Suppressor macrophage treated with lipopolysaccharide for 4 hours (primary cell): ENCODE measurements at regions not wholly inside any gene's neighbourhood (a gene's known extent, or its start where the extent isn't known, plus 50 kb on each side); places are given as distances from the start of the nearest gene placed in this dataset.
"Not testable (repeated sequence)": the region's sequence is repeated elsewhere in the genome, so short reads cannot be mapped to it uniquely, and the experiment has no call there.

ENCODE experiments used
- DNase-seq: peaks from one replicate; pipeline ENCODE4 v3.0.0-alpha.2; 2020

GRCh38 chr7:125197731-125198393, 268.2 kb upstream of the POT1 start:
- DNase-seq: no peak

- DNase-seq: no peak
These were observed 265.5 kb upstream of the POT1 start for GRCh38 chr7:125195156-125195555.

DNA sequence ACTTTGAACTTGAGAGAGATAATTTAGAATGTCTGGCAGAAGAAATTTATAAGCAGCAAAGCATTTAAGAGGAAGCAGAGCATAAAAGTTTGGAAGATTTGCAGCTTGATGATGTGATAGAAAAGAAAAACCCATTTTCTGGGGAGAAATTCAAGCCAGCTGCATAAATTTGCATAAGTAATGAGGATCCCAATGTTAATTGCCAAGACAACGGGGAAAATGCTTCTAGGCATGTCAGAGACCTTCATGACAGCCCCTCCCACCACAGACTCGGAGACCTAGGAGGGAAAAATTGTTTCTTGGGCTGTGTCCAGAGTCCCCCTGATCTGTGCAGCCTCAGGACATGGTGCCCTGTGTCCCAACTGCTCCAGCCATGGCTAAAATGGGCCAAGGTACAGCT, 263.6 kb upstream of the POT1 start:
- no peak for DNase-seq

- no peak for DNase-seq
These were observed 255.2 kb upstream of the POT1 start for GRCh38 chr7:125184801-125185200.

- not testable (repeated sequence) for DNase-seq
These were observed 252.1 kb upstream of the POT1 start for GRCh38 chr7:125181569-125182267.

GRCh38 chr7:125173571-125173970, 243.9 kb upstream of the POT1 start:
- no peak for DNase-seq

- DNase-seq: no peak
These were observed 239.5 kb upstream of the POT1 start for GRCh38 chr7:125169088-125169487.

GRCh38 chr7:125154930-125155329, 225.3 kb upstream of the POT1 start:
- no peak for DNase-seq

- no peak for DNase-seq
These were observed 219.5 kb upstream of the POT1 start for GRCh38 chr7:125149151-125149550.

GRCh38 chr7:125147047-125147446, 217.4 kb upstream of the POT1 start:
- DNase-seq: no peak

- no peak for DNase-seq
These were observed 207.3 kb upstream of the POT1 start for GRCh38 chr7:125136755-125137532.

- DNase-seq: no peak
These were observed 206.7 kb upstream of the POT1 start for GRCh38 chr7:125136341-125136740.

GRCh38 chr7:125130173-125130572, 200.5 kb upstream of the POT1 start:
- DNase-seq: no peak

GRCh38 chr7:125127304-125127703, 197.7 kb upstream of the POT1 start:
- DNase-seq: no peak

GRCh38 chr7:125126376-125126775, 196.8 kb upstream of the POT1 start:
- no peak for DNase-seq

GRCh38 chr7:125125315-125125714, 195.7 kb upstream of the POT1 start:
- DNase-seq: no peak

DNA sequence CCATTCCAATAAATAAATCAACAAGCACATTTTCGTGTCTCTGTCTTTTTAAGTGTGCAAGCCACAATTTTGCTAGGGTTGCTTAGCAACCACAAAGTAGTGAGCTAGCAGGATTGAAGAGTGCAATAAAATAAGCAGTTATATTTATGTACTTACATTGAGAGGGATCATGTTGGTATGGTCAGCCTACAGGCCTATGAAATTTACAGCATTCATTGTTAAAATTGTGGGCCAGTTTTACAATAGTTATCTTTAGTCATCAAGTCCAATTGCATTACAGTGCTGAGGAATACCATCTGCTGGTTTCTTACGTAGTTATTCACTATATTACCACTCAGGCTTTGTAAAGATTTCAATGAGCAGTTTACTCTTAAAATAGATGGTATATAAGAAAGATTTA, 192.5 kb upstream of the POT1 start:
- no peak for DNase-seq

DNA sequence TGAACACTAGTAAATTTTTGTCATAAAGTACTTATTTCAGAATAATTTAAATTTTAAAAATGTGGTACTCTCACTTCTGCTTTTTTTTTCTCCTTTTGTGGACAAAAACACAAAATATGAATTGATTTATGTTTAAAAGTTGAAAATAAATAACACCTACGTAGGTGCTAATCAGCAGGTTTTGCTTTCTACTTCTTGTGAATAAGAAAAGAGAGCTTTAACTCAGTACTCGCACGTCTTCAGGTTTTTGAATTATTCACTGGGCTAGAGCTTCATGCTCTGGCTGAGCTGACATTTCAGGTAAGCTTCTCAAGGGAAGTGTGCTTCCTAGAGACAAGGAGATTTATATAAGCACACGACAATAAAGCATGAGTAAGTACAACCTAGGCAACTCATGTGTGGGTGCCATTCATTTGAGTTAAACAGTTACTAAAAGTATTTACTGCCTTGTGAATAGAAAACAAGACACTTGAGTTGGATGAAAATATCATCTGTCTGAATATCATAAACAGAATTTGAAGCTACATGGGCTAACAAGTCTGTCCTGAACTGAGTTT, 190.0 kb upstream of the POT1 start:
- no peak for DNase-seq

DNA sequence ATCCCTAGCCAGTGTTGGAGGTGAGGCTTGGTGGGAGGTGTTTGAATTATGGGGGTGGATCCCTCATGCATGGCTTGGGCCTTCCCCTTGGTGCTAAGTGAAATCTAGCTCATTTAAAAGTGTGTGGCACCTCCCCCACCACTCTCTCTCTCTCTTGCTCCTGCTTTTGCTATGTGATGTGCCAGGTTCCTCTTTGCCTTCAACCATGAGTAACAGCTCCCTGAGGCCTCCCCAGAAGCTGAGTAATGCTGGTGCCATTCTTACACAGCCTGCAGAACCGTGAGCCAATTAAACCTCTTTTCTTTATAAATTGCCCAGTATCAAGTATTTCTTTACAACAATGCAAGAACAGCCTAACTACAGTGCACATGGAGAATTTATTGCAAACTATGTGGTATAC, 188.8 kb upstream of the POT1 start:
- DNase-seq: no peak

DNA sequence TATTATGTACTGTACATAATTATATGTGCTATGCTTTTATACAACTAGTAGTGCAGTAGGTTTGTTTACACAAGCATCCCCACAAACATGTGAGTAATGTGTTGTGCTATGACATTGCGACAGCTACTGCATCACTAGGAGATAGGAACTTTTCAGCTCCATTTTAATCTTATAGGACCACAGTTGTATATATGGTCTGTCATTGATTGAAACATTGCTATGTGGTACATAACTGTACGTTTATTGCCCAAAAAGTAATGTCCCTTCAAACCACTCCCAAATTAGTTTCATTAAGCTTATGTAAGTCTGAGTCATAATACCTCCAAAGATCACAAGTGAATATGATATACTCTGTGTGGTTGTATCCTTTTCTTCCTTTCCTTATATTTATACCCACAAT, 183.2 kb upstream of the POT1 start:
- DNase-seq: no peak

DNA sequence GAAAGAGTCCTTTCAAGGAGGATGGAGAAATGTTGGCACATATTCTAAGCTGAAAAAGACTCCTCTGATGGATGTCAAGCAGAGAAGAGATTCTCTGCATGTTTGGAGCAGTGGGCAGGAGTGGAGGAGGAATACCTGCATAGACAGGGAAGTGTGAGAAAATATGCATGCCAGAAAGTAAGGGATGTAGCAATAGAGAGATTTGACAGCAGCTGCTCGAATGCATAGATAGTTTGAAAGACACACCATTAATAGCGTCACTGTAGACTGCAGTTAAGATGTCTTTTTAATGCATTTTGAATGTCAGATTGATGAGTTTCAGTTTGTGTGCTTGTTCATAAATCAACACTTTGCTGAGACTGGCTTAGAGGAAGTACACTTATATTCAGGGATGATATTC, 169.9 kb upstream of the POT1 start:
- no peak for DNase-seq

- DNase-seq: no peak
These were observed 168.8 kb upstream of the POT1 start for GRCh38 chr7:125098377-125098970.

DNA sequence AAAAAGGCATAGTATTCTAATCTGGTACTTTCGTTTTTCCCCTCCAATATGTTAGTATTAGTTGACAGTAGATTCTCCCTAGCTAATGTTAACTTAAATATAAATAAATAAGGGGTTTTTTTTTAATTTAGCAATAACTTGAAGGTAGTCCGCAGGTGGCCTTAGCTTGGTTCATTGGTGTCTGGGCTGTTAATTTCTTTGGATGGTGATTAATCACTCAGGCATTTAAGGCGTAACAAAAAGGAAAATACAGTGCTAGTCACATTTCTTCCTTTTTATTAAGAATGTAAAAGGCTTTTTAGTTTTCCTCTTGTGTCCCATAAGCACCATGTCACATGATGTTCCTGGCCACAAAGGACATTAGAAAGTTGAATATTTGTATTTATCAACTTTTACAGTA, 161.0 kb upstream of the POT1 start:
- no peak for DNase-seq
